HL-60 (cell line): ENCODE measurements at regions not wholly inside any gene's neighbourhood (a gene's known extent, or its start where the extent isn't known, plus 50 kb on each side); places are given as distances from the start of the nearest gene placed in this dataset.

Source experiments
- DNase-seq, 2 experiments: peaks; one replicate each; pipeline ENCODE4 v3.0.0-alpha.2; 2010 to 2020; ENCODE audit warnings: low read depth in 1 of 2, low spot score in 1 of 2
- H3K27ac ChIP-seq: fragments of 250-450 bp; sonication (Bioruptor Pico); replicated peaks from 2 replicates; pipeline ENCODE4 v1.5.1; 2020; ENCODE audit warnings: mild to moderate bottlenecking, moderate library complexity
- H3K27me3 ChIP-seq: fragments of 250-450 bp; sonication (Bioruptor Pico); 2 replicates; pipeline ENCODE4 v1.5.1; 2021; ENCODE audit warnings: mild to moderate bottlenecking, moderate library complexity; ENCODE audit not compliant: insufficient read depth, poor library complexity, severe bottlenecking
- H3K4me3 ChIP-seq: replicated peaks from 2 replicates; pipeline ENCODE4 v1.5.1; 2011; ENCODE audit warnings: mild to moderate bottlenecking, control low read depth, low read length; ENCODE audit not compliant: insufficient read depth
- GABPA ChIP-seq: IDR thresholded peaks from 2 replicates; pipeline ENCODE4 v1.6.1; 2012; ENCODE audit warnings: low read depth
- POLR2AphosphoS5 ChIP-seq: IDR thresholded peaks from 2 replicates; pipeline ENCODE4 v1.6.1; 2012; ENCODE audit warnings: low read depth
- SPI1 ChIP-seq: IDR thresholded peaks from 2 replicates; pipeline ENCODE4 v1.6.1; 2012; ENCODE audit warnings: low read depth, mild to moderate bottlenecking, borderline replicate concordance
- TF ChIP-seq, protein P1 (sequence below): IDR thresholded peaks from 2 replicates; pipeline ENCODE4 v1.6.1; 2012; ENCODE audit warnings: low read depth; ENCODE audit not compliant: insufficient replicate concordance
- TF ChIP-seq, protein P2 (sequence below): IDR thresholded peaks from one replicate; pipeline ENCODE4 v1.5.1; 2011; ENCODE audit warnings: low read length, control low read depth, inconsistent platforms; ENCODE audit not compliant: insufficient read depth

DNA sequence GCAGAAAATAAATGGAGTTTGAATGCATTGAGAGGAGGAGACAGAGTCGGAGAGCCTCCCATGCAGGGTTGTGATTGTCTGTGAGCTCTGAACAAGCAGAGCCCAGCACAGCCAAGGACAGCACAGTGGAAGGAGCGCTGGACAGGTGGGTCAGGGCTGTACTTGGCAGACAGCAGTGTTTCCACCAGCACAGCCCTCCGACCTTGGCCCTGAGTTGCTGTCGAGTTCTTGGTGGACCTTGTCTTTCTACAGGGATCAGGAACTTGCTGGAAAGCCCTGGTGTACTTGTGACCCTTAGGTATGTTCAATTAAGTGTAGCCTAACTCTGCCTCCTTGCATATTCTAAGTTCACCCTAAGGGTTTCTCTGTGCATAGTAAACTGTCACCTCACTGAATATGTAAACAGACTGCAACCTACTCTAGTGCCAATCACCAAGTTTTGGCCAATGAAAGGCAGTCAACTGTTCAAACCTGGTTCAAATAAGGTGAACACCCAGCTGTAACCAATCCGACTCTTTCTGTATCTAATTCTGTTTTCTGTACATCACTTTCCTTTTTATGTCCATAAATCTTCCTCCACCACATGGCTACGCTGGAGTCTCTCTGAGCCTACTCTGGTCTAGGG is 86.6 kb upstream of the SLC25A33 start:
- TF ChIP-seq POLR2AphosphoS5 (no peak), SPI1 (no peak), GABPA (no peak)
- TF ChIP-seq, protein P1, sequence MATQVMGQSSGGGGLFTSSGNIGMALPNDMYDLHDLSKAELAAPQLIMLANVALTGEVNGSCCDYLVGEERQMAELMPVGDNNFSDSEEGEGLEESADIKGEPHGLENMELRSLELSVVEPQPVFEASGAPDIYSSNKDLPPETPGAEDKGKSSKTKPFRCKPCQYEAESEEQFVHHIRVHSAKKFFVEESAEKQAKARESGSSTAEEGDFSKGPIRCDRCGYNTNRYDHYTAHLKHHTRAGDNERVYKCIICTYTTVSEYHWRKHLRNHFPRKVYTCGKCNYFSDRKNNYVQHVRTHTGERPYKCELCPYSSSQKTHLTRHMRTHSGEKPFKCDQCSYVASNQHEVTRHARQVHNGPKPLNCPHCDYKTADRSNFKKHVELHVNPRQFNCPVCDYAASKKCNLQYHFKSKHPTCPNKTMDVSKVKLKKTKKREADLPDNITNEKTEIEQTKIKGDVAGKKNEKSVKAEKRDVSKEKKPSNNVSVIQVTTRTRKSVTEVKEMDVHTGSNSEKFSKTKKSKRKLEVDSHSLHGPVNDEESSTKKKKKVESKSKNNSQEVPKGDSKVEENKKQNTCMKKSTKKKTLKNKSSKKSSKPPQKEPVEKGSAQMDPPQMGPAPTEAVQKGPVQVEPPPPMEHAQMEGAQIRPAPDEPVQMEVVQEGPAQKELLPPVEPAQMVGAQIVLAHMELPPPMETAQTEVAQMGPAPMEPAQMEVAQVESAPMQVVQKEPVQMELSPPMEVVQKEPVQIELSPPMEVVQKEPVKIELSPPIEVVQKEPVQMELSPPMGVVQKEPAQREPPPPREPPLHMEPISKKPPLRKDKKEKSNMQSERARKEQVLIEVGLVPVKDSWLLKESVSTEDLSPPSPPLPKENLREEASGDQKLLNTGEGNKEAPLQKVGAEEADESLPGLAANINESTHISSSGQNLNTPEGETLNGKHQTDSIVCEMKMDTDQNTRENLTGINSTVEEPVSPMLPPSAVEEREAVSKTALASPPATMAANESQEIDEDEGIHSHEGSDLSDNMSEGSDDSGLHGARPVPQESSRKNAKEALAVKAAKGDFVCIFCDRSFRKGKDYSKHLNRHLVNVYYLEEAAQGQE: no peak
- TF ChIP-seq, protein P2, sequence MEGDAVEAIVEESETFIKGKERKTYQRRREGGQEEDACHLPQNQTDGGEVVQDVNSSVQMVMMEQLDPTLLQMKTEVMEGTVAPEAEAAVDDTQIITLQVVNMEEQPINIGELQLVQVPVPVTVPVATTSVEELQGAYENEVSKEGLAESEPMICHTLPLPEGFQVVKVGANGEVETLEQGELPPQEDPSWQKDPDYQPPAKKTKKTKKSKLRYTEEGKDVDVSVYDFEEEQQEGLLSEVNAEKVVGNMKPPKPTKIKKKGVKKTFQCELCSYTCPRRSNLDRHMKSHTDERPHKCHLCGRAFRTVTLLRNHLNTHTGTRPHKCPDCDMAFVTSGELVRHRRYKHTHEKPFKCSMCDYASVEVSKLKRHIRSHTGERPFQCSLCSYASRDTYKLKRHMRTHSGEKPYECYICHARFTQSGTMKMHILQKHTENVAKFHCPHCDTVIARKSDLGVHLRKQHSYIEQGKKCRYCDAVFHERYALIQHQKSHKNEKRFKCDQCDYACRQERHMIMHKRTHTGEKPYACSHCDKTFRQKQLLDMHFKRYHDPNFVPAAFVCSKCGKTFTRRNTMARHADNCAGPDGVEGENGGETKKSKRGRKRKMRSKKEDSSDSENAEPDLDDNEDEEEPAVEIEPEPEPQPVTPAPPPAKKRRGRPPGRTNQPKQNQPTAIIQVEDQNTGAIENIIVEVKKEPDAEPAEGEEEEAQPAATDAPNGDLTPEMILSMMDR: no peak
- H3K27me3 ChIP-seq: no peaks in the 10 kb centered on the region
- H3K4me3 ChIP-seq: no peak overlapping the region

GRCh38 chr1:9453375-9453774 is 85.9 kb upstream of the SLC25A33 start:
- no peak overlapping the region for H3K27ac ChIP-seq
- TF ChIP-seq GABPA (no peak), SPI1 (no peak), POLR2AphosphoS5 (no peak)
- TF ChIP-seq, protein P1: no peak
- TF ChIP-seq, protein P2: no peak

More for the DNA sequence above, 86.6 kb upstream of the SLC25A33 start:
- DNase-seq: no peak
- H3K27ac ChIP-seq: no peak overlapping the region

GRCh38 chr1:9453779-9454418 is 85.4 kb upstream of the SLC25A33 start:
- no peak for TF ChIP-seq POLR2AphosphoS5
- TF ChIP-seq SPI1: no peak
- TF ChIP-seq, protein P2: no peak
- TF ChIP-seq GABPA: no peak
- TF ChIP-seq, protein P1: no peak
- no peak for DNase-seq
- Histone ChIP-seq H3K27ac (no peak overlapping the region), H3K27me3 (no peaks in the 10 kb centered on the region), H3K4me3 (no peak overlapping the region)

More at GRCh38 chr1:9453375-9453774, 85.9 kb upstream of the SLC25A33 start:
- Histone ChIP-seq H3K4me3 (no peak overlapping the region), H3K27me3 (no peaks in the 10 kb centered on the region)
- no peak for DNase-seq
